IMR-90 (cell line): ENCODE measurements at regions not wholly inside any gene's neighbourhood (a gene's known extent, or its start where the extent isn't known, plus 50 kb on each side); places are given as distances from the start of the nearest gene placed in this dataset.

Experiments used
- ATAC-seq: fragments of 200-7000 bp; cut with Tn5 transposase; 2 replicates; pipeline ENCODE4 v1.9.1; 2020; ENCODE audit warnings: low read depth, mild to moderate bottlenecking, moderate library complexity
- BruUV-seq: library from RNA; stranded (reverse); fragments of 400-500 nt; replicated peaks from 2 replicates; lab custom pipeline; 2021; lab: Mats Ljungman, UMichigan
- CTCF ChIA-PET: fragments of 300-600 bp; formaldehyde crosslinking; extraction: SDS; loops from one replicate; lab custom pipeline; 2021; ENCODE audit warnings: antibody characterized with exemption; lab: Yijun Ruan, JAX
- POLR2A ChIA-PET: fragments of 300-600 bp; sonication (Branson Sonifier 250); formaldehyde crosslinking; loops from one replicate; lab custom pipeline; 2022; ENCODE audit warnings: antibody characterized with exemption; ENCODE audit not compliant: unreplicated experiment; lab: Charles Lee
- DNase-seq: peaks from one replicate; pipeline ENCODE4 v3.0.0; 2013
- H2AFZ ChIP-seq: replicated peaks from 2 replicates; pipeline ENCODE3; 2013; ENCODE audit warnings: low read length, mild to moderate bottlenecking; ENCODE audit not compliant: poor library complexity
- H2AK5ac ChIP-seq: 2 replicates; pipeline ENCODE4 v1.6.1; 2013; ENCODE audit warnings: low read depth, low read length, inconsistent platforms
- H2AK9ac ChIP-seq: replicated peaks from 2 replicates; pipeline ENCODE3; 2013; ENCODE audit warnings: mild to moderate bottlenecking, low read depth, low read length, moderate library complexity; ENCODE audit not compliant: poor library complexity
- H2BK120ac ChIP-seq: 2 replicates; pipeline ENCODE4 v1.6.1; 2013; ENCODE audit warnings: low read depth, low read length, inconsistent platforms
- H2BK15ac ChIP-seq: 3 replicates; pipeline ENCODE4 v1.6.1; 2013; ENCODE audit warnings: low read depth, low read length, inconsistent platforms
- H2BK20ac ChIP-seq: 2 replicates; pipeline ENCODE4 v1.6.1; 2013; ENCODE audit warnings: low read depth, mild to moderate bottlenecking, inconsistent platforms, low read length, moderate library complexity
- H2BK5ac ChIP-seq: 2 replicates; pipeline ENCODE4 v1.6.1; 2013; ENCODE audit warnings: mild to moderate bottlenecking, low read depth, low read length, inconsistent platforms; ENCODE audit not compliant: poor library complexity, severe bottlenecking
- H3K14ac ChIP-seq: replicated peaks from 2 replicates; pipeline ENCODE4 v1.6.1; 2013; ENCODE audit warnings: low read depth, low read length, inconsistent platforms
- H3K18ac ChIP-seq: 2 replicates; pipeline ENCODE4 v1.6.1; 2013; ENCODE audit warnings: low read depth, low read length, control low read depth
- H3K23ac ChIP-seq: 2 replicates; pipeline ENCODE4 v1.6.1; 2013; ENCODE audit warnings: low read depth, low read length, inconsistent platforms
- H3K27ac ChIP-seq: 2 replicates; pipeline ENCODE4 v1.5.1; 2013; ENCODE audit warnings: mild to moderate bottlenecking, control low read depth, low read length; ENCODE audit not compliant: insufficient read depth
- H3K27me3 ChIP-seq: 2 replicates; pipeline ENCODE4 v1.6.1; 2013; ENCODE audit warnings: low read length; ENCODE audit not compliant: control insufficient read depth, insufficient read depth
- H3K36me3 ChIP-seq: 2 replicates; pipeline ENCODE4 v1.6.1; 2013; ENCODE audit warnings: low read length, mixed read lengths; ENCODE audit not compliant: control insufficient read depth, insufficient read depth
- H3K4ac ChIP-seq: 2 replicates; pipeline ENCODE4 v1.6.1; 2013; ENCODE audit warnings: low read depth, low read length, inconsistent platforms
- H3K4me1 ChIP-seq: 2 replicates; pipeline ENCODE4 v1.6.1; 2013; ENCODE audit warnings: low read length, mixed read lengths; ENCODE audit not compliant: control insufficient read depth, insufficient read depth
- H3K4me2 ChIP-seq: 2 replicates; pipeline ENCODE4 v1.6.1; 2013; ENCODE audit warnings: low read depth, mild to moderate bottlenecking, control low read depth, low read length, moderate library complexity
- H3K4me3 ChIP-seq: 2 replicates; pipeline ENCODE4 v1.5.1; 2013; ENCODE audit warnings: low read depth, mild to moderate bottlenecking, control low read depth, low read length, moderate library complexity; ENCODE audit not compliant: insufficient read depth
- H3K56ac ChIP-seq: 2 replicates; pipeline ENCODE4 v1.6.1; 2013; ENCODE audit warnings: low read length, inconsistent platforms; ENCODE audit not compliant: insufficient read depth; ENCODE audit errors: extremely low read depth
- H3K79me1 ChIP-seq, 2 experiments: 2 replicates each; pipeline ENCODE4 v1.6.1; 2013; ENCODE audit warnings: low read length in 2 of 2, inconsistent platforms in 1 of 2, low read depth in 1 of 2
- H3K9ac ChIP-seq: 2 replicates; pipeline ENCODE4 v1.6.1; 2013; ENCODE audit warnings: low read depth, low read length, control low read depth
- H3K9me1 ChIP-seq: 2 replicates; pipeline ENCODE4 v1.6.1; 2013; ENCODE audit warnings: low read length, inconsistent platforms; ENCODE audit not compliant: insufficient read depth
- H3K9me3 ChIP-seq: 2 replicates; pipeline ENCODE4 v1.6.1; 2013; ENCODE audit warnings: low read length; ENCODE audit not compliant: control insufficient read depth, insufficient read depth
- H4K20me1 ChIP-seq: 2 replicates; pipeline ENCODE4 v1.6.1; 2013; ENCODE audit warnings: low read length, inconsistent platforms; ENCODE audit not compliant: insufficient read depth
- H4K5ac ChIP-seq: 2 replicates; pipeline ENCODE4 v1.6.1; 2013; ENCODE audit warnings: mild to moderate bottlenecking, low read depth, low read length, control low read depth
- H4K8ac ChIP-seq, 2 experiments: 2 replicates each; pipeline ENCODE4 v1.6.1; 2013; ENCODE audit warnings: low read depth in 2 of 2, low read length in 2 of 2, control low read depth in 1 of 2, inconsistent platforms in 1 of 2
- H4K91ac ChIP-seq: 2 replicates; pipeline ENCODE4 v1.6.1; 2013; ENCODE audit warnings: low read depth, low read length, inconsistent platforms; ENCODE audit not compliant: insufficient read depth
- BHLHE40 ChIP-seq: fragments of 150-350 bp; IDR thresholded peaks from 2 replicates; pipeline ENCODE4 v1.6.1; 2016; ENCODE audit warnings: mild to moderate bottlenecking, low read depth, low read length
- CEBPB ChIP-seq: IDR thresholded peaks from 2 replicates; pipeline ENCODE4 v1.6.1; 2012; ENCODE audit warnings: low read depth, low read length, improper control_type of control experiment
- CHD1 ChIP-seq: IDR thresholded peaks from 2 replicates; pipeline ENCODE4 v1.6.1; 2012; ENCODE audit warnings: low read depth, low read length, improper control_type of control experiment
- MAZ ChIP-seq: IDR thresholded peaks from 2 replicates; pipeline ENCODE4 v1.6.1; 2012; ENCODE audit warnings: low read depth, mild to moderate bottlenecking, low read length, improper control_type of control experiment, moderate library complexity, borderline replicate concordance
- MXI1 ChIP-seq: IDR thresholded peaks from 2 replicates; pipeline ENCODE4 v1.6.1; 2012; ENCODE audit warnings: low read depth, mild to moderate bottlenecking, low read length, moderate library complexity, borderline replicate concordance
- NFE2L2 ChIP-seq: fragments of 150-350 bp; IDR thresholded peaks from 2 replicates; pipeline ENCODE4 v1.6.1; 2016; ENCODE audit warnings: low read depth, mild to moderate bottlenecking, low read length
- POLR2A ChIP-seq: IDR thresholded peaks from 2 replicates; pipeline ENCODE4 v1.6.1; 2012; ENCODE audit warnings: mild to moderate bottlenecking, low read depth, low read length
- RCOR1 ChIP-seq: IDR thresholded peaks from 2 replicates; pipeline ENCODE4 v1.6.1; 2012; ENCODE audit warnings: mild to moderate bottlenecking, low read length, improper control_type of control experiment; ENCODE audit not compliant: insufficient replicate concordance
- RFX5 ChIP-seq: IDR thresholded peaks from 2 replicates; pipeline ENCODE4 v1.8.0; 2012; ENCODE audit warnings: low read depth, mild to moderate bottlenecking, low read length, moderate library complexity
- WGBS, 2 experiments: methylation state at CpG; one replicate each; pipeline versions ENCODE4 v1.1.5 to v1.1.7; 2013; ENCODE audit warnings: missing lambda C conversion rate in 2 of 2; ENCODE audit not compliant: insufficient read length in 1 of 2; ENCODE audit errors: extremely low coverage in 2 of 2; 5-methylcytosine and 5-hydroxymethylcytosine counted together
- dilution Hi-C: fragments of 300-500 bp; cut with HindIII; formaldehyde crosslinking; loops from one replicate; pipeline ENCODE4 v1.14.3; 2018; ENCODE audit warnings: low sequenced_read_pairs; ENCODE audit not compliant: unreplicated experiment
- in situ Hi-C: fragments of 300-500 bp; cut with MboI; formaldehyde crosslinking; loops from 3 replicates; pipeline ENCODE4 v1.14.3; 2019; ENCODE audit warnings: low sequenced_read_pairs, inconsistent platforms, mixed read lengths
- intact Hi-C: fragments of 100-400 bp; cut with micrococcal nuclease; formaldehyde crosslinking; loops from 2 replicates; pipeline ENCODE4 v1.10.0; 2022
- TF ChIP-seq, protein P1 (sequence below): fragments of 150-350 bp; IDR thresholded peaks from 2 replicates; pipeline ENCODE4 v1.6.1; 2017; ENCODE audit warnings: mild to moderate bottlenecking, antibody characterized with exemption, low read length, low read depth
- TF ChIP-seq, protein P2 (sequence below): fragments of 150-350 bp; IDR thresholded peaks from 2 replicates; pipeline ENCODE4 v1.6.1; 2016; ENCODE audit warnings: low read depth, mild to moderate bottlenecking, low read length, moderate library complexity, borderline replicate concordance
- TF ChIP-seq, protein P3 (sequence below): conservative IDR thresholded peaks from 2 replicates; pipeline ENCODE4 v1.5.1; 2012; ENCODE audit warnings: mild to moderate bottlenecking, low read depth, low read length, improper control_type of control experiment

DNA sequence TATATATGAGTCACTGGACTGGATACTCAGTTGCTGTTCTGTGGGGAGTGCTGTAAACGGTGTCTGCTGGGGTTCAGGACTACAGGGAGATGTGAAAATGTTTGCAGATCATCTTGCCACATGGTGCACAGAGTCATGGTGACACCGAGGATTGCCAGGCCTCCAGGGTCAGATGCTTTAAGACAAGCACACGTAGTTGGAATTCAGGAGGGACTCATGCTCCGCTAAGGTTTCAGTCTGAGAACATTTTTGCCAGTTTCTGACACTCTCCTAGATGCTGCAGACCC, 211.3 kb downstream of the CXCL12 start:
- Histone ChIP-seq H3K27me3 (peaks cover 16% of the 10 kb centered on the region), H2AK9ac (peak overlapping the region; percentile 19), H3K9ac (no peak overlapping the region), H3K36me3 (no peaks in the 10 kb centered on the region), H4K91ac (no peak overlapping the region), H3K14ac (no peak overlapping the region), H2AFZ (peak overlapping the region; percentile 64), H3K4ac (no peak overlapping the region), H2AK5ac (no peak overlapping the region), H3K4me1 (peaks cover 4% of the 10 kb centered on the region), H4K20me1 (no peaks in the 10 kb centered on the region), H3K27ac (no peak overlapping the region), H4K5ac (no peak overlapping the region), H4K8ac (no peak overlapping the region), H3K18ac (no peak overlapping the region), H2BK15ac (no peak overlapping the region), H3K56ac (no peak overlapping the region), H3K79me1 (no peaks in the 10 kb centered on the region), H3K4me2 (no peak overlapping the region; the same call in 1 of the 2 replicates), H3K9me3 (no peaks in the 10 kb centered on the region), H3K4me3 (no peak overlapping the region), H3K23ac (no peak overlapping the region), H2BK120ac (no peak overlapping the region), H3K9me1 (no peaks in the 10 kb centered on the region), H2BK20ac (no peak overlapping the region), H2BK5ac (no peak overlapping the region)
- WGBS, 2 experiments: 17% methylated on average over 1 of the region's 4 CpGs; no CpG with 5 or more reads in 1 of the 2 experiments
- in situ Hi-C loops: no loop called here
- peak; percentile 52 for DNase-seq
- TF ChIP-seq CEBPB: no peak
- no peak for TF ChIP-seq POLR2A
- no peak for TF ChIP-seq MAZ
- TF ChIP-seq NFE2L2: no peak
- no peak for TF ChIP-seq RCOR1
- TF ChIP-seq CHD1: no peak
- TF ChIP-seq BHLHE40: no peak
- no peak for TF ChIP-seq MXI1
- TF ChIP-seq, protein P1, sequence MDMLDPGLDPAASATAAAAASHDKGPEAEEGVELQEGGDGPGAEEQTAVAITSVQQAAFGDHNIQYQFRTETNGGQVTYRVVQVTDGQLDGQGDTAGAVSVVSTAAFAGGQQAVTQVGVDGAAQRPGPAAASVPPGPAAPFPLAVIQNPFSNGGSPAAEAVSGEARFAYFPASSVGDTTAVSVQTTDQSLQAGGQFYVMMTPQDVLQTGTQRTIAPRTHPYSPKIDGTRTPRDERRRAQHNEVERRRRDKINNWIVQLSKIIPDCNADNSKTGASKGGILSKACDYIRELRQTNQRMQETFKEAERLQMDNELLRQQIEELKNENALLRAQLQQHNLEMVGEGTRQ: no peak
- TF ChIP-seq RFX5: no peak
- TF ChIP-seq, protein P2, sequence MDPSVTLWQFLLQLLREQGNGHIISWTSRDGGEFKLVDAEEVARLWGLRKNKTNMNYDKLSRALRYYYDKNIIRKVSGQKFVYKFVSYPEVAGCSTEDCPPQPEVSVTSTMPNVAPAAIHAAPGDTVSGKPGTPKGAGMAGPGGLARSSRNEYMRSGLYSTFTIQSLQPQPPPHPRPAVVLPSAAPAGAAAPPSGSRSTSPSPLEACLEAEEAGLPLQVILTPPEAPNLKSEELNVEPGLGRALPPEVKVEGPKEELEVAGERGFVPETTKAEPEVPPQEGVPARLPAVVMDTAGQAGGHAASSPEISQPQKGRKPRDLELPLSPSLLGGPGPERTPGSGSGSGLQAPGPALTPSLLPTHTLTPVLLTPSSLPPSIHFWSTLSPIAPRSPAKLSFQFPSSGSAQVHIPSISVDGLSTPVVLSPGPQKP: no peak
- TF ChIP-seq, protein P3, sequence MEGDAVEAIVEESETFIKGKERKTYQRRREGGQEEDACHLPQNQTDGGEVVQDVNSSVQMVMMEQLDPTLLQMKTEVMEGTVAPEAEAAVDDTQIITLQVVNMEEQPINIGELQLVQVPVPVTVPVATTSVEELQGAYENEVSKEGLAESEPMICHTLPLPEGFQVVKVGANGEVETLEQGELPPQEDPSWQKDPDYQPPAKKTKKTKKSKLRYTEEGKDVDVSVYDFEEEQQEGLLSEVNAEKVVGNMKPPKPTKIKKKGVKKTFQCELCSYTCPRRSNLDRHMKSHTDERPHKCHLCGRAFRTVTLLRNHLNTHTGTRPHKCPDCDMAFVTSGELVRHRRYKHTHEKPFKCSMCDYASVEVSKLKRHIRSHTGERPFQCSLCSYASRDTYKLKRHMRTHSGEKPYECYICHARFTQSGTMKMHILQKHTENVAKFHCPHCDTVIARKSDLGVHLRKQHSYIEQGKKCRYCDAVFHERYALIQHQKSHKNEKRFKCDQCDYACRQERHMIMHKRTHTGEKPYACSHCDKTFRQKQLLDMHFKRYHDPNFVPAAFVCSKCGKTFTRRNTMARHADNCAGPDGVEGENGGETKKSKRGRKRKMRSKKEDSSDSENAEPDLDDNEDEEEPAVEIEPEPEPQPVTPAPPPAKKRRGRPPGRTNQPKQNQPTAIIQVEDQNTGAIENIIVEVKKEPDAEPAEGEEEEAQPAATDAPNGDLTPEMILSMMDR: no peak
- dilution Hi-C loops: no loop called here
- no TSS peak for BruUV-seq
- peak; percentile 90 for ATAC-seq
- ChIA-PET CTCF (no interaction called here), POLR2A (no interaction called here)
- intact Hi-C loops: no loop called here
